GM08714 (cell line): ENCODE measurements at regions not wholly inside any gene's neighbourhood (a gene's known extent, or its start where the extent isn't known, plus 50 kb on each side); places are given as distances from the start of the nearest gene placed in this dataset.
"Not testable (repeated sequence)": the region's sequence is repeated elsewhere in the genome, so short reads cannot be mapped to it uniquely, and the experiment has no call there.

ENCODE experiments used
- H3K4me3 ChIP-seq: fragments of 200-500 bp; sonication (Bioruptor generic); 2 replicates; pipeline ENCODE4 v1.5.1; 2014; ENCODE audit warnings: mild to moderate bottlenecking, low read length, inconsistent platforms
- ZNF274 ChIP-seq: IDR thresholded peaks from 2 replicates; pipeline ENCODE4 v1.6.1; 2012; ENCODE audit warnings: mild to moderate bottlenecking, low read depth, low read length

- H3K4me3 ChIP-seq = no peak overlapping the region
- no peak for TF ChIP-seq ZNF274
These were observed 108.9 kb upstream of the POGK start for GRCh38 chr1:166730299-166730888.

- no peak overlapping the region for H3K4me3 ChIP-seq
- TF ChIP-seq ZNF274 = no peak
These were observed 101.1 kb upstream of the POGK start for GRCh38 chr1:166738140-166738539.

- no peak overlapping the region for H3K4me3 ChIP-seq
- no peak for TF ChIP-seq ZNF274
These were observed 100.4 kb upstream of the POGK start for GRCh38 chr1:166738873-166739272.

- no peak overlapping the region for H3K4me3 ChIP-seq
- TF ChIP-seq ZNF274 = no peak
These were observed 98.5 kb upstream of the POGK start for GRCh38 chr1:166740668-166741276.

GRCh38 chr1:166763318-166763717 is 76.0 kb upstream of the POGK start:
- no peak overlapping the region for H3K4me3 ChIP-seq
- TF ChIP-seq ZNF274 = no peak

GRCh38 chr1:166766942-166767341 is 72.3 kb upstream of the POGK start:
- H3K4me3 ChIP-seq = no peak overlapping the region
- no peak for TF ChIP-seq ZNF274

- H3K4me3 ChIP-seq = not testable (repeated sequence)
These were observed 54.6 kb upstream of the POGK start for GRCh38 chr1:166784646-166785045.

GRCh38 chr1:166785987-166786386 is 53.3 kb upstream of the POGK start:
- no peak overlapping the region for H3K4me3 ChIP-seq
- TF ChIP-seq ZNF274 = no peak

GRCh38 chr1:166789286-166789685 is 50.0 kb upstream of the POGK start:
- no peak for TF ChIP-seq ZNF274
- H3K4me3 ChIP-seq = no peak overlapping the region
